Liver (tissue), 8 donors: ENCODE measurements at regions not wholly inside any gene's neighbourhood (a gene's known extent, or its start where the extent isn't known, plus 50 kb on each side); places are given as distances from the start of the nearest gene placed in this dataset.
"Not testable (repeated sequence)": the region's sequence is repeated elsewhere in the genome, so short reads cannot be mapped to it uniquely, and the experiment has no call there.

Experiments used
- DNase-seq: peaks from one replicate; pipeline ENCODE4 v3.0.0-alpha.2; 2017; ENCODE audit warnings: low spot score
- H3K27ac ChIP-seq, 2 donors: one replicate each; pipeline ENCODE4 v1.7.0; 2013; ENCODE audit warnings: inconsistent platforms in 2 of 2, low read length in 2 of 2, control low read depth in 1 of 2, low read depth in 1 of 2, mild to moderate bottlenecking in 1 of 2
- H3K27me3 ChIP-seq, 4 donors: one replicate each; pipeline versions ENCODE4 v1.6.1 to v1.7.0; 2013; ENCODE audit warnings: low read length in 3 of 4, inconsistent platforms in 1 of 4, mild to moderate bottlenecking in 1 of 4, moderate library complexity in 1 of 4; ENCODE audit not compliant: control insufficient read depth in 4 of 4, insufficient read depth in 4 of 4
- H3K36me3 ChIP-seq, 4 donors: one replicate each; pipeline versions ENCODE4 v1.6.1 to v1.7.0; 2013; ENCODE audit warnings: low read length in 3 of 4, mild to moderate bottlenecking in 3 of 4, low read depth in 1 of 4, moderate library complexity in 1 of 4; ENCODE audit not compliant: control insufficient read depth in 4 of 4, insufficient read depth in 3 of 4
- H3K4me1 ChIP-seq, 4 donors: one replicate each; pipeline versions ENCODE4 v1.6.1 to v1.7.0; 2013; ENCODE audit warnings: low read length in 3 of 4, mild to moderate bottlenecking in 3 of 4, moderate library complexity in 1 of 4; ENCODE audit not compliant: control insufficient read depth in 4 of 4, insufficient read depth in 4 of 4
- H3K4me3 ChIP-seq, 3 donors: one replicate each; pipeline versions ENCODE4 v1.6.1 to v1.7.0; 2013; ENCODE audit warnings: low read length in 3 of 3, control low read depth in 1 of 3, low read depth in 1 of 3, mild to moderate bottlenecking in 1 of 3
- H3K9ac ChIP-seq, 2 donors: one replicate each; pipeline ENCODE4 v1.7.0; 2013; ENCODE audit warnings: low read length in 2 of 2, mild to moderate bottlenecking in 2 of 2, moderate library complexity in 2 of 2, control low read depth in 1 of 2, low read depth in 1 of 2
- H3K9me3 ChIP-seq, 4 donors: one replicate each; pipeline versions ENCODE4 v1.6.1 to v1.7.0; 2013; ENCODE audit warnings: low read length in 3 of 4; ENCODE audit not compliant: control insufficient read depth in 4 of 4
- EGR1 ChIP-seq, 2 donors: IDR thresholded peaks; 2 replicates each; pipeline ENCODE4 v1.6.1; 2016 to 2018; ENCODE audit warnings: antibody characterized with exemption in 2 of 2, low read depth in 2 of 2
- FOXA1 ChIP-seq: IDR thresholded peaks from 2 replicates; pipeline ENCODE4 v1.6.1; 2016; ENCODE audit warnings: antibody characterized with exemption
- FOXA2 ChIP-seq: IDR thresholded peaks from 2 replicates; pipeline ENCODE4 v1.6.1; 2016; ENCODE audit warnings: antibody characterized with exemption
- GABPA ChIP-seq, 2 donors: IDR thresholded peaks in 1 of 2; conservative IDR thresholded peaks in 1 of 2; 2 replicates each; pipeline ENCODE4 v1.6.1; 2016; ENCODE audit warnings: antibody characterized with exemption in 2 of 2, mild to moderate bottlenecking in 1 of 2, moderate library complexity in 1 of 2
- HNF4A ChIP-seq, 2 donors: conservative IDR thresholded peaks; 2 replicates each; pipeline ENCODE4 v1.6.1; 2016; ENCODE audit warnings: antibody characterized with exemption in 2 of 2, mild to moderate bottlenecking in 2 of 2
- HNF4G ChIP-seq: IDR thresholded peaks from 2 replicates; pipeline ENCODE4 v1.6.1; 2016; ENCODE audit warnings: antibody characterized with exemption
- JUND ChIP-seq, 2 donors: IDR thresholded peaks; 2 replicates each; pipeline ENCODE4 v1.6.1; 2016; ENCODE audit warnings: antibody characterized with exemption in 2 of 2
- NR2F2 ChIP-seq: IDR thresholded peaks from 2 replicates; pipeline ENCODE4 v1.6.1; 2016; ENCODE audit warnings: antibody characterized with exemption
- RAD21 ChIP-seq, 2 donors: IDR thresholded peaks; 2 replicates each; pipeline ENCODE4 v1.6.1; 2016; ENCODE audit warnings: antibody characterized with exemption in 2 of 2, mild to moderate bottlenecking in 2 of 2
- RXRA ChIP-seq, 2 donors: IDR thresholded peaks; 2 replicates each; pipeline ENCODE4 v1.6.1; 2017 to 2018; ENCODE audit warnings: antibody characterized with exemption in 2 of 2, mild to moderate bottlenecking in 1 of 2
- SP1 ChIP-seq: IDR thresholded peaks from 2 replicates; pipeline ENCODE4 v1.6.1; 2018; ENCODE audit warnings: antibody characterized with exemption, mild to moderate bottlenecking
- TAF1 ChIP-seq: conservative IDR thresholded peaks from 2 replicates; pipeline ENCODE4 v1.6.1; 2016; ENCODE audit warnings: antibody characterized with exemption, mild to moderate bottlenecking
- YY1 ChIP-seq: IDR thresholded peaks from 2 replicates; pipeline ENCODE4 v1.6.1; 2016; ENCODE audit warnings: antibody characterized with exemption, mild to moderate bottlenecking
- WGBS: extraction: QIAGEN DNeasy Blood & Tissue Kit; methylation state at CpG from one replicate; pipeline ENCODE4 v1.1.7; 2013; 5-methylcytosine and 5-hydroxymethylcytosine counted together
- TF ChIP-seq, protein P1 (sequence below): IDR thresholded peaks from 2 replicates; pipeline ENCODE4 v1.6.1; 2016; ENCODE audit warnings: antibody characterized with exemption
- TF ChIP-seq, protein P2 (sequence below): fragments of 150-350 bp; IDR thresholded peaks from 2 replicates; pipeline ENCODE4 v1.5.1; 2017; ENCODE audit warnings: improper control_type of control experiment, low read depth, low read length; ENCODE audit not compliant: missing input control
- TF ChIP-seq, protein P3 (sequence below): IDR thresholded peaks from 2 replicates; pipeline ENCODE4 v1.6.1; 2016; ENCODE audit warnings: antibody characterized with exemption
- TF ChIP-seq, protein P4 (sequence below): IDR thresholded peaks from 2 replicates; pipeline ENCODE4 v1.6.1; 2016; ENCODE audit warnings: antibody characterized with exemption, mild to moderate bottlenecking
- TF ChIP-seq, protein P5 (sequence below): IDR thresholded peaks from 2 replicates; pipeline ENCODE4 v1.6.1; 2016; ENCODE audit warnings: antibody characterized with exemption
- donor health status: healthy.
- donor health status: healthy.
- donor health status: healthy.
- donor health status: healthy.
- donor health status: healthy.

DNA sequence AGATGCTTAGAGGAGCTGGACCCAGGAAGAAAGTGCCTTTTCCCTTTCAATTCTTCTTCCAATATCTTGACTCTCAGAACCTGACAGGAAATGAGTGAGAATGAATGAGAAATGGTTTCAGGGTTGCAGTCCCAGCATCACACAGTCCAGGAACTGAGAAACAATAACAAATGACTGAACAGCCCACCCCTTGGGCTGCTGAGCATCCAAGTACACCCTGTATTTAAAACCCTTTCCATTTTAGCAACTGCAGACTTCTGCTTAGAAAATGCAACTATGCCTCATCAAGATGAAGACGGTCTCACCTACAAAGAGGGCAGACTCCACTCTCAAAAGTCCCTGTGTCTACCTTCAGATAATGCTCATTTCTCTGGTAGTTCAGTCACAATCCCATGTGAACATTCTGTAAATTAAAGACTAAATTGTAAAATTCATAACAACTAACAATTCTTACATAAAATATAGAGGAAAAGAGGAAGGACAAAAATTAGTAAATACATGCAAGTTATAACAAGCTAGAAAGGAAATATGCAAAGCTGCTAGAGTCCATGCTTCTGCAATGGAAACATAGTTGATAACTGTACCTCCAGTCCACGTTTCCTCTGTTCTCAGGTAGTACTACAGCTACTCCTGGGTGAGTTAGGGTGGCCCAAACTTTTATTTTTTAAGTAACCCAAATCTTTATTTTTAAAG is 316.5 kb downstream of the ICE1 start:
- WGBS = 52% methylated on average over 2 of the region's 2 CpGs
- no peak overlapping the region for H3K9ac ChIP-seq
- TF ChIP-seq HNF4A (conservative IDR thresholded peaks at IDR 0.05) (no peak), EGR1 (IDR thresholded peaks at IDR 0.05; ENCODE audit: low read depth in 2 of 2) (no peak), YY1 (no peak)
- no peak overlapping the region for H3K27ac ChIP-seq
- no peak for DNase-seq
- H3K36me3 ChIP-seq = no peaks in the 10 kb centered on the region
- peaks cover under 1 to 6% (median 4%) of the 10 kb centered on the region in 4 donors for H3K9me3 ChIP-seq
- H3K27me3 ChIP-seq = peaks cover 0 to 3% (median 0%) of the 10 kb centered on the region in 4 donors
- no peaks in the 10 kb centered on the region for H3K4me1 ChIP-seq
- H3K4me3 ChIP-seq = no peak overlapping the region

DNA sequence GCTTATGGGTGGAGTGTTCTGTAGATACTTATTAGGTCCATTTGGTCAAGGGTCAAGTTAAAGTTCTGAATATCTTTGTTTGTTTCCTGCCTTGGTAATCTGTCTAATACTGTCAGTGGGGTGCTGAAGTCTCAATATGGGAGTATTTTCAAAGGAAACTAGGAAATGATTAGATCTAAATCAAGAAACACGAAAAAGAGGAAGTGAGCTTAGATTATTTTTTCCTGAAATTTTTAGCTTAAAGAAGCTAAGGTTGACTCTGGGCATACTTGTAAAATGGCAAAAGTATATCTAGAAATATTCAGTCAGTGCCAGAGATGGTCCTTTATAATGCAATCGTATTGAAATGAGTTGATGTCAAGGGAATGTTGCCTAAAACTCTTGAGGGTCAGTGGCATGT is 313.5 kb downstream of the ICE1 start:
- Histone ChIP-seq H3K9me3 (no peaks in the 10 kb centered on the region), H3K27ac (no peak overlapping the region), H3K27me3 (peaks cover 0 to 3% (median 0%) of the 10 kb centered on the region in 4 donors), H3K9ac (no peak overlapping the region), H3K4me3 (no peak overlapping the region), H3K36me3 (no peaks in the 10 kb centered on the region), H3K4me1 (no peaks in the 10 kb centered on the region)
- no peak for DNase-seq
- WGBS = 67% methylated on average over 2 of the region's 2 CpGs
- TF ChIP-seq, protein P1, sequence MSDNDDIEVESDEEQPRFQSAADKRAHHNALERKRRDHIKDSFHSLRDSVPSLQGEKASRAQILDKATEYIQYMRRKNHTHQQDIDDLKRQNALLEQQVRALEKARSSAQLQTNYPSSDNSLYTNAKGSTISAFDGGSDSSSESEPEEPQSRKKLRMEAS = no peak
- TF ChIP-seq, protein P2, sequence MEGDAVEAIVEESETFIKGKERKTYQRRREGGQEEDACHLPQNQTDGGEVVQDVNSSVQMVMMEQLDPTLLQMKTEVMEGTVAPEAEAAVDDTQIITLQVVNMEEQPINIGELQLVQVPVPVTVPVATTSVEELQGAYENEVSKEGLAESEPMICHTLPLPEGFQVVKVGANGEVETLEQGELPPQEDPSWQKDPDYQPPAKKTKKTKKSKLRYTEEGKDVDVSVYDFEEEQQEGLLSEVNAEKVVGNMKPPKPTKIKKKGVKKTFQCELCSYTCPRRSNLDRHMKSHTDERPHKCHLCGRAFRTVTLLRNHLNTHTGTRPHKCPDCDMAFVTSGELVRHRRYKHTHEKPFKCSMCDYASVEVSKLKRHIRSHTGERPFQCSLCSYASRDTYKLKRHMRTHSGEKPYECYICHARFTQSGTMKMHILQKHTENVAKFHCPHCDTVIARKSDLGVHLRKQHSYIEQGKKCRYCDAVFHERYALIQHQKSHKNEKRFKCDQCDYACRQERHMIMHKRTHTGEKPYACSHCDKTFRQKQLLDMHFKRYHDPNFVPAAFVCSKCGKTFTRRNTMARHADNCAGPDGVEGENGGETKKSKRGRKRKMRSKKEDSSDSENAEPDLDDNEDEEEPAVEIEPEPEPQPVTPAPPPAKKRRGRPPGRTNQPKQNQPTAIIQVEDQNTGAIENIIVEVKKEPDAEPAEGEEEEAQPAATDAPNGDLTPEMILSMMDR = no peak
- TF ChIP-seq EGR1 (IDR thresholded peaks at IDR 0.05; ENCODE audit: low read depth in 2 of 2) (no peak), RAD21 (IDR thresholded peaks at IDR 0.05) (no peak), FOXA1 (no peak), GABPA (IDR thresholded peaks at IDR 0.05 in 1 of 2, conservative IDR thresholded peaks at IDR 0.05 in 1 of 2) (no peak), FOXA2 (no peak), NR2F2 (no peak), TAF1 (no peak), YY1 (no peak), RXRA (IDR thresholded peaks at IDR 0.05) (no peak), HNF4G (no peak), HNF4A (conservative IDR thresholded peaks at IDR 0.05) (no peak), JUND (IDR thresholded peaks at IDR 0.05) (no peak), SP1 (no peak)
- TF ChIP-seq, protein P3, sequence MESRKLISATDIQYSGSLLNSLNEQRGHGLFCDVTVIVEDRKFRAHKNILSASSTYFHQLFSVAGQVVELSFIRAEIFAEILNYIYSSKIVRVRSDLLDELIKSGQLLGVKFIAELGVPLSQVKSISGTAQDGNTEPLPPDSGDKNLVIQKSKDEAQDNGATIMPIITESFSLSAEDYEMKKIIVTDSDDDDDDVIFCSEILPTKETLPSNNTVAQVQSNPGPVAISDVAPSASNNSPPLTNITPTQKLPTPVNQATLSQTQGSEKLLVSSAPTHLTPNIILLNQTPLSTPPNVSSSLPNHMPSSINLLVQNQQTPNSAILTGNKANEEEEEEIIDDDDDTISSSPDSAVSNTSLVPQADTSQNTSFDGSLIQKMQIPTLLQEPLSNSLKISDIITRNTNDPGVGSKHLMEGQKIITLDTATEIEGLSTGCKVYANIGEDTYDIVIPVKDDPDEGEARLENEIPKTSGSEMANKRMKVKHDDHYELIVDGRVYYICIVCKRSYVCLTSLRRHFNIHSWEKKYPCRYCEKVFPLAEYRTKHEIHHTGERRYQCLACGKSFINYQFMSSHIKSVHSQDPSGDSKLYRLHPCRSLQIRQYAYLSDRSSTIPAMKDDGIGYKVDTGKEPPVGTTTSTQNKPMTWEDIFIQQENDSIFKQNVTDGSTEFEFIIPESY = no peak
- TF ChIP-seq, protein P4, sequence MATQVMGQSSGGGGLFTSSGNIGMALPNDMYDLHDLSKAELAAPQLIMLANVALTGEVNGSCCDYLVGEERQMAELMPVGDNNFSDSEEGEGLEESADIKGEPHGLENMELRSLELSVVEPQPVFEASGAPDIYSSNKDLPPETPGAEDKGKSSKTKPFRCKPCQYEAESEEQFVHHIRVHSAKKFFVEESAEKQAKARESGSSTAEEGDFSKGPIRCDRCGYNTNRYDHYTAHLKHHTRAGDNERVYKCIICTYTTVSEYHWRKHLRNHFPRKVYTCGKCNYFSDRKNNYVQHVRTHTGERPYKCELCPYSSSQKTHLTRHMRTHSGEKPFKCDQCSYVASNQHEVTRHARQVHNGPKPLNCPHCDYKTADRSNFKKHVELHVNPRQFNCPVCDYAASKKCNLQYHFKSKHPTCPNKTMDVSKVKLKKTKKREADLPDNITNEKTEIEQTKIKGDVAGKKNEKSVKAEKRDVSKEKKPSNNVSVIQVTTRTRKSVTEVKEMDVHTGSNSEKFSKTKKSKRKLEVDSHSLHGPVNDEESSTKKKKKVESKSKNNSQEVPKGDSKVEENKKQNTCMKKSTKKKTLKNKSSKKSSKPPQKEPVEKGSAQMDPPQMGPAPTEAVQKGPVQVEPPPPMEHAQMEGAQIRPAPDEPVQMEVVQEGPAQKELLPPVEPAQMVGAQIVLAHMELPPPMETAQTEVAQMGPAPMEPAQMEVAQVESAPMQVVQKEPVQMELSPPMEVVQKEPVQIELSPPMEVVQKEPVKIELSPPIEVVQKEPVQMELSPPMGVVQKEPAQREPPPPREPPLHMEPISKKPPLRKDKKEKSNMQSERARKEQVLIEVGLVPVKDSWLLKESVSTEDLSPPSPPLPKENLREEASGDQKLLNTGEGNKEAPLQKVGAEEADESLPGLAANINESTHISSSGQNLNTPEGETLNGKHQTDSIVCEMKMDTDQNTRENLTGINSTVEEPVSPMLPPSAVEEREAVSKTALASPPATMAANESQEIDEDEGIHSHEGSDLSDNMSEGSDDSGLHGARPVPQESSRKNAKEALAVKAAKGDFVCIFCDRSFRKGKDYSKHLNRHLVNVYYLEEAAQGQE = no peak
- TF ChIP-seq, protein P5, sequence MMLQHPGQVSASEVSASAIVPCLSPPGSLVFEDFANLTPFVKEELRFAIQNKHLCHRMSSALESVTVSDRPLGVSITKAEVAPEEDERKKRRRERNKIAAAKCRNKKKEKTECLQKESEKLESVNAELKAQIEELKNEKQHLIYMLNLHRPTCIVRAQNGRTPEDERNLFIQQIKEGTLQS = no peak

DNA sequence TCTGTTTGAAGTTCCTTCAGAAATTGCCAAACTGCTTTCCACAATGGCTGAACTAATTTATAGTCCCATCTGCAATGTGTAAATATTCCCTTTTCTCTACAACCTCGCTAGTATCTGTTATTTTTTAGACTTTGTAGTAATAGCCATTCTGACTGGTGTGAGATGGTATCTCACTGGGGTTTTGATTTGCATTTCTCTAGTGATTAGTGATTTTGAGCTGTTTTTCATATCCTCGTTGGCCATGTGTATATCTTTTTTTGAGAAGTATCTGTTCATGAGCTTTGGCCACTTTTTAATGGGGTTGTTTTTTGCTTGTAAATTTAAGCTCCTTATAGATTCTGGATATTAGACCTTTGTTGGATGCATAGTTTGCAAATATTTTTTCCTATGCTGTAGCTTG is 310.6 kb downstream of the ICE1 start:
- H3K36me3 ChIP-seq, H3K27me3 ChIP-seq, H3K4me1 ChIP-seq, DNase-seq, H3K27ac ChIP-seq, H3K9me3 ChIP-seq, H3K9ac ChIP-seq, H3K4me3 ChIP-seq: not testable (repeated sequence)
- 61% methylated on average over 2 of the region's 2 CpGs for WGBS
